SH-SY5Y (cell line): ENCODE measurements at regions not wholly inside any gene's neighbourhood (a gene's known extent, or its start where the extent isn't known, plus 50 kb on each side); places are given as distances from the start of the nearest gene placed in this dataset.

ENCODE experiments used
- GATA2 ChIP-seq: IDR thresholded peaks from 2 replicates; pipeline ENCODE4 v1.6.1; 2011; ENCODE audit warnings: mild to moderate bottlenecking, low read depth, low read length
- GATA3 ChIP-seq: IDR thresholded peaks from 2 replicates; pipeline ENCODE4 v1.6.1; 2011; ENCODE audit warnings: low read depth, mild to moderate bottlenecking, low read length, moderate library complexity

- TF ChIP-seq GATA2 = no peak
- TF ChIP-seq GATA3 = no peak
These were observed 533.4 kb upstream of the ID2 start for GRCh38 chr2:8148260-8149006.
